GM12872 (cell line): ENCODE measurements at regions not wholly inside any gene's neighbourhood (a gene's known extent, or its start where the extent isn't known, plus 50 kb on each side); places are given as distances from the start of the nearest gene placed in this dataset.

ENCODE experiments used
- TF ChIP-seq, protein P1 (sequence below): IDR thresholded peaks from 3 replicates; pipeline ENCODE4 v1.5.1; 2011; ENCODE audit warnings: low read depth, mild to moderate bottlenecking, low read length, moderate library complexity; ENCODE audit not compliant: insufficient read depth

DNA sequence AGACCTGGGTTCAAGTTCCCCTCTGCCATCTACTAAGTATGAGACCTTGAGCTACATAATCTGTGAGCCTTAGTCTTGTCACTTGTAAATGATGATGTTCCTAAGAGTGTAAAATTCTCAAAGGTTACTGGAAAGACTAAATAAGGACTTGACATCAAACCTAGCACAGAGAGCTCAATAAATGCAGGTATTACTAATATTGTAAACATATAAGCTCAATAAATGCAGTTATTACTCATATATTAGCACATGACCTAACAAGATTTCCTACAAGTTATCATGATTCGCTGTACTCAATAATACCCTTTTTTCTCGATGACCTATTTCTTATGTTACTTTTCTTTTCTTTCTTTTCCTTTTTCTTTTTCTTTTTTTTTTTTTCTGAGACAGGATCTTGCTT lies 174.9 kb downstream of the ZNF281 start:
- TF ChIP-seq, protein P1, sequence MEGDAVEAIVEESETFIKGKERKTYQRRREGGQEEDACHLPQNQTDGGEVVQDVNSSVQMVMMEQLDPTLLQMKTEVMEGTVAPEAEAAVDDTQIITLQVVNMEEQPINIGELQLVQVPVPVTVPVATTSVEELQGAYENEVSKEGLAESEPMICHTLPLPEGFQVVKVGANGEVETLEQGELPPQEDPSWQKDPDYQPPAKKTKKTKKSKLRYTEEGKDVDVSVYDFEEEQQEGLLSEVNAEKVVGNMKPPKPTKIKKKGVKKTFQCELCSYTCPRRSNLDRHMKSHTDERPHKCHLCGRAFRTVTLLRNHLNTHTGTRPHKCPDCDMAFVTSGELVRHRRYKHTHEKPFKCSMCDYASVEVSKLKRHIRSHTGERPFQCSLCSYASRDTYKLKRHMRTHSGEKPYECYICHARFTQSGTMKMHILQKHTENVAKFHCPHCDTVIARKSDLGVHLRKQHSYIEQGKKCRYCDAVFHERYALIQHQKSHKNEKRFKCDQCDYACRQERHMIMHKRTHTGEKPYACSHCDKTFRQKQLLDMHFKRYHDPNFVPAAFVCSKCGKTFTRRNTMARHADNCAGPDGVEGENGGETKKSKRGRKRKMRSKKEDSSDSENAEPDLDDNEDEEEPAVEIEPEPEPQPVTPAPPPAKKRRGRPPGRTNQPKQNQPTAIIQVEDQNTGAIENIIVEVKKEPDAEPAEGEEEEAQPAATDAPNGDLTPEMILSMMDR = no peak

DNA sequence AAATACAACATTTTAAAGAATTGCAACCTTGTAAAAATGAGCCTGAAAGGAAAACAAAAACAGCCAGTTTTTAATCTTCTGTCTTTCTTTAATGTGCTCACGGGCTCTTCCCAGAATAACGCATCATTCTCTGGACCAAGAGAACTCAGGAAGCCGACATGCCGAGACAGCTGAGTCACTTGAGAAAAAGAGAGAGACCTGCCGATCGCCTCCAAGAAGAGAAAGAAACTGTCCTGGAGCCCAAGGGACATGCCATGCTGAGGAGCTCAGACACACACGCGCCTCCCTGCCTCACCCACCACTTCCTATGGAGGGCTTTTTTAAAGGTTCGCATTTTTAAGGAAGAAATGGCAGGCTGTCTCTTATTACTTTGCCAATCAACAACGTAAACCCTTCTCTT lies 176.4 kb downstream of the ZNF281 start:
- TF ChIP-seq, protein P1 = no peak

DNA sequence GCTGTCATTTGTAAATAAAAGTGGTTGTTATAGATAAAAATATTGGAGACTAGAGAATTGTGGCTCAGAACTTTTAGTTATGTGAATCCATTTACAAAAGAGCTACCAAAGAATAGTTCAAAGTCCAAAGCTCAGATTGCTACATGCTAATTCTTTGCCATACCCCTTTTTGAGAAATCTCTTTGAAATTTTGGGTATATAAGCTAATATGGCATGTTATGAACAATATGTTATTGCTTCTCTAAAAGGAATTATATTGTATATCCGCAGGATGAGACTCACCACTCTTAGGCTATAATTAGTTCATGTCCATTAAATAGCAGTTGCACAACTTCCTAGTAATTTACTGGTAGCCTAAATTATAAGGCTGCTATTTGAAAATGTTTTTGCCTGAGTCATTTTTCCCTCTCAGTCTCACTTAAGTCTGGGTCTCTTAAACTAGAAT lies 178.0 kb downstream of the ZNF281 start:
- TF ChIP-seq, protein P1 = no peak

DNA sequence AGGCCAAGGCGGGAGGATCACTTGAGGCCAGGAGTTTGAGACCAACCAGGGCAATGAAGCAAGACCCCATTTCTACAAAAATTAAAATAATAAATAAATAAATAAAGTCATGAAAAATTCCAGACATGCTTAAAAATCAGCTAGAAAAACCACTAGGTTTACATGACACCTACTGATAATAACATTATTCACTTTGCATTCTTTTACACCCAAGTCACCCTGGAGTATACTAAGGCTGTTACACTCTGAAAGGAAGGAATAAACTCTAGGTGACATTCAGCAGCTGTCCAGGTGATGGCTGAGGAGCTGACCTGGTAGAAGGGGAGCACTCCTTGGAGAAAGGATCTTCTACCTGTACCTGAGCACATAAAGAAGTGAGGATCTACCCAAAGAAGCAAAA lies 179.2 kb downstream of the ZNF281 start:
- TF ChIP-seq, protein P1 = no peak

DNA sequence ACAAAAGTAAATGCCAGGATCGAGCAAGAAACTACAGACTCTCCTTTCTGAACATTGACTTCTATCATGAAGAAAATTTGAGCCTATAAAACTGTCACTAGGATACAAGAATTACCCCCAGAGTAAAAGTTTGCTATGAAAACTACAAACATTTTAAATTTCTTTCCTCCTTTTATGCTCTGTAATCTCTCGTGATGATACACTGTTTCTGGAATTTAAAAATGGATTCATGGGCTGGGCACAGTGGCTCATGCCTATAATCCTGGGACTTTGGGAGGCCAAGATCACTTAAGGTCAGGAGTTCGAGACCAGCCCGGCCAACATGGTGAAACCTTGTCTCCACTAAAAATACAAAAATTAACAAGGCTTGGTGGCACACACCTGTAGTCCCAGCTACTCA lies 181.3 kb downstream of the ZNF281 start:
- TF ChIP-seq, protein P1 = no peak

DNA sequence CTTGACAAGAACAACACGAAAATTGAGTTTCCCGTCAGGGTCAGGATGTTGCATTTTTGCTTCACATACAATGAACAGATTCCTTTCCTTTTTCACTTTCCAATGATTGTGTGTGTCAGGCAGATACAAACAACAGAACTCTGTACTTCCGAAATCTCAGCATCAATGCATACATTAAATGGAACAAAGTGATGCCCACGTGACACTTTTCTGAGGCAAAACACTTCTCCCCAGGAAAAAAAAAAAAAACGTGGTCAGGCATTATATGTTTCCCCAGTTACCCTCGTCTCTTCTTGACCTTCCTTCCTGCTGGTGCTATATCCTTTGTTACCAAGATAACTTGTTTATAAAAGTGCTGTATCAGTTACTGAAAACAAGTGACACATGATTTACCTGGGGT lies 181.8 kb downstream of the ZNF281 start:
- TF ChIP-seq, protein P1 = no peak
